ENCODE measurements at regions not wholly inside any gene's neighbourhood (a gene's known extent, or its start where the extent isn't known, plus 50 kb on each side); places are given as distances from the start of the nearest gene placed in this dataset.

DNA sequence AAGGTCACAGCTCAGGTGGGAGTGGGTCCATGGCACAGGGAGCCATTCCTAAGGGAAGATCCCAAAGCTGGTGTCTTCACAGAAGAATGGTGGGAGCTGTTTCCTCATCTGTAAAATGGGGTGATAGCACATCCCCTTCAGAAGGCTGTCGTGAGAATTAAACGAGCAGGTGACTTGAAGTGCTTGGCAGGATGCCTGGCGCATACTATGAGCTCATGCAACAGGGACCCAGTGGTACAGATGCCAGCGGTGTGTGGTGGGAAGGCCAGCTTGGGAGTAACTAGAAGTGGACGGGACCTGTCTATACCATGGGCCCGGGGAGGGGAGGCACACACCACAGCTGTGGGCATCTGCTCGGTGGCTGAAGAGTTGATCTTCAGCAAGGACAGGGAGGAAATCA, 189.3 kb upstream of the TNRC6C start:
- Histone ChIP-seq H3K4me3 (ENCODE audit: low read depth, low read length) (no peak overlapping the region), H3K36me3 (ENCODE audit: control insufficient read depth, insufficient read depth, low read length) (no peaks in the 10 kb centered on the region), H3K27me3 (ENCODE audit: control insufficient read depth, insufficient read depth, low read length) (peaks cover 6% of the 10 kb centered on the region)
- DNase-seq (ENCODE audit: low read depth), result no peak
- TF ChIP-seq, protein P1, sequence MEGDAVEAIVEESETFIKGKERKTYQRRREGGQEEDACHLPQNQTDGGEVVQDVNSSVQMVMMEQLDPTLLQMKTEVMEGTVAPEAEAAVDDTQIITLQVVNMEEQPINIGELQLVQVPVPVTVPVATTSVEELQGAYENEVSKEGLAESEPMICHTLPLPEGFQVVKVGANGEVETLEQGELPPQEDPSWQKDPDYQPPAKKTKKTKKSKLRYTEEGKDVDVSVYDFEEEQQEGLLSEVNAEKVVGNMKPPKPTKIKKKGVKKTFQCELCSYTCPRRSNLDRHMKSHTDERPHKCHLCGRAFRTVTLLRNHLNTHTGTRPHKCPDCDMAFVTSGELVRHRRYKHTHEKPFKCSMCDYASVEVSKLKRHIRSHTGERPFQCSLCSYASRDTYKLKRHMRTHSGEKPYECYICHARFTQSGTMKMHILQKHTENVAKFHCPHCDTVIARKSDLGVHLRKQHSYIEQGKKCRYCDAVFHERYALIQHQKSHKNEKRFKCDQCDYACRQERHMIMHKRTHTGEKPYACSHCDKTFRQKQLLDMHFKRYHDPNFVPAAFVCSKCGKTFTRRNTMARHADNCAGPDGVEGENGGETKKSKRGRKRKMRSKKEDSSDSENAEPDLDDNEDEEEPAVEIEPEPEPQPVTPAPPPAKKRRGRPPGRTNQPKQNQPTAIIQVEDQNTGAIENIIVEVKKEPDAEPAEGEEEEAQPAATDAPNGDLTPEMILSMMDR (IDR thresholded peaks at IDR 0.05; ENCODE audit: insufficient read depth, low read length, poor library complexity, severe bottlenecking), result no peak

DNA sequence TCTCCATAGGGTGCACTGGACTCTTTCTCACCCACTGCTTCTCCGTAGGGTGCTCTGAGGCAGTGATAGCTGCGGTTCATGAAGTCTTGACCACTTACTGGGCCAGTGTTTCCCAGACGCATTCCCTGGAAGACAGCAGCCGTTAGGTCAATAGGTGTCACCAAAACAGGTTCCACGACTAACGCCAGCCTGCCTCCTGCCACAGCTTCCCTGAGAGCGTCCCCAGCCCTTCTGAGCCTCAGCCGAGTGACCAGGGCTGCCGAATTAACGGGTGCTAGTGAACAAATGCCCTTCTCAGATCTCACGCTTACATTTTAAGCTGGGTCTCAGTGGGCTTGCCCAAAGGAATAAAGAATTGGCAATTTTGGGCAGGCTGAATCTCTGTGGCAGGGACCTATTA, 188.7 kb upstream of the TNRC6C start:
- TF ChIP-seq, protein P1 (IDR thresholded peaks at IDR 0.05; ENCODE audit: insufficient read depth, low read length, poor library complexity, severe bottlenecking), result no peak
- DNase-seq (ENCODE audit: low read depth), result no peak
- H3K27me3 ChIP-seq (ENCODE audit: control insufficient read depth, insufficient read depth, low read length), result peaks cover 6% of the 10 kb centered on the region
- no peak overlapping the region for H3K4me3 ChIP-seq (ENCODE audit: low read depth, low read length)
- H3K36me3 ChIP-seq (ENCODE audit: control insufficient read depth, insufficient read depth, low read length), result no peaks in the 10 kb centered on the region

DNA sequence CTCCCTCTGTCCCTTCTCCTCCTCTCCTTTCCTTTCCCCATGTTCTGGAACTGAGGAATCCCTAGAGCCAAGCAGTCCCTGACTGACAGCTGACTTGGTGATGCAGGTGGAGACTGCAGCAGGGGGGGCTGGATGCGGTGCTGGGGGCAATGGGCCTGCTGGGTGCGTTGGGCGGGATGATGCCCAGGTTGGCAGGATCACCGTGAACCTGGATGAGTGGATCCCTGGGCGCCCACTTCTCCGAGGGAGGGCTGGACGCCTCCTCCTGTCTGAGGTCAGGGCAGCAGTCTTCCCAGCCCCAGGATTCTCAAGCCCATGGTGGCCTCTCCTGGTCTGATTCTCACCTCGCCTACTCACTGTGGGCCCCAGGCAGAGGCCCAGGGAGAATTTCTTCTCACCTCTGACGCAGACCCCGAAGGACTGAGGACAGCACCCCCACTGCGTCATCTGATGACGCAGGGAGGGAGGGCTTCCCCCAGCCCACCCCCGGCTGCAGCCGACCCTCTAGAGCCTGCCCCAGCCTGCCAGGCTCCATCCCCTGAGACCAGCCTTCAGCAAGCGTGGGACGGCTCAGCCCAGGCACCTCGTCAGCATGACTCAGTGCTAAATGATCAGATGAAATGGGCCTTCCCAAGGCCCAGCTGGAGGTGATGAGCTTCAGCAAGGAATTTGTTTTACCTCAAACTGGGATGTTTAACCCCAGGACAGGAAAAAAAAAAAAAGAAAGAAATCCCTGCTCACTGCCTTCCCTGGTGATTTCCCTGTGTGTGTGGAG, 188.0 kb upstream of the TNRC6C start:
- DNase-seq (ENCODE audit: low read depth), result no peak
- Histone ChIP-seq H3K27me3 (ENCODE audit: control insufficient read depth, insufficient read depth, low read length) (peaks cover 6% of the 10 kb centered on the region), H3K4me3 (ENCODE audit: low read depth, low read length) (no peak overlapping the region), H3K36me3 (ENCODE audit: control insufficient read depth, insufficient read depth, low read length) (no peaks in the 10 kb centered on the region)
- TF ChIP-seq, protein P1 (IDR thresholded peaks at IDR 0.05; ENCODE audit: insufficient read depth, low read length, poor library complexity, severe bottlenecking), result no peak

DNA sequence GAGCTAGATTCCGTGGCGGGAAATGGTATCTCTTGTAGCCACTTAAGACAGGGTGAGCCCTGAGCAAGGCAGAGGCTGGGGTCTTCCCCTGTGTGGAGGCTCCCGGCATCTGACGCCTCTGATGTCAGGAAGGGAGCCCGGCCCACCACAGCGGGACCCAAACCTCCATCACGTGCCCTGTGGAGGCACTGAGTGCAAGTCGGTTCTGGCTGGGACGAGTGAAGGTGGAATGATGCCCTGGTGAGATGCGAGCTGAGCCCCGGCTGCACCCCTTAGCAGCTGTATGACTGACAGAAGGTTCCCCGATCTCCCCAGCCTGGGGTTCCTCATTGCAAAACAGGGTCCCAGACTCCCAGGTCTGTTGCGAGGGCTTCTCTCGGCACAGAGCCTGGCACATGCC, 187.4 kb upstream of the TNRC6C start:
- TF ChIP-seq, protein P1 (IDR thresholded peaks at IDR 0.05; ENCODE audit: insufficient read depth, low read length, poor library complexity, severe bottlenecking), result no peak
- no peak overlapping the region for H3K4me3 ChIP-seq (ENCODE audit: low read depth, low read length)
- peaks cover 6% of the 10 kb centered on the region for H3K27me3 ChIP-seq (ENCODE audit: control insufficient read depth, insufficient read depth, low read length)
- H3K36me3 ChIP-seq (ENCODE audit: control insufficient read depth, insufficient read depth, low read length), result no peaks in the 10 kb centered on the region
- no peak for DNase-seq (ENCODE audit: low read depth)

DNA sequence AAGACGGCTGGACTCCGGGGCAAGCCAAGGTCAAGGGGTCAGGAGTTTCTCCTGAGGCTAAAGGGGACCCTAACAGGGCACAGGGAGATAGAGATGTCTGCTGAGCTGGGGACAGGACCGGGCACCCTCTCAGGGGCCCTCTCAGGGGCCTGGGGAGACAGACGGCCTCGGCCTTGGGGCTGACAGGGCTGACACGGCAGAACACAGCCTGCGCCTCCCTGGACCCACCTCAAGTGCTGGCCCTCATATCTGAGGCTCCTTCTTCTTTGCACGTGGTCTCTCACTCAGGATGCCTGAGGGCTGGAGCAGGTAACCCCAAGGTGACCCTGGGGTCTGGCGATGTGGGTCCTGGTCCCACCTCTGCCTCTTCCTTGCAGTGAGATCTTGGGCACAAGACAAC, 186.9 kb upstream of the TNRC6C start:
- DNase-seq (ENCODE audit: low read depth), result no peak
- H3K27me3 ChIP-seq (ENCODE audit: control insufficient read depth, insufficient read depth, low read length), result peaks cover 6% of the 10 kb centered on the region
- TF ChIP-seq, protein P1 (IDR thresholded peaks at IDR 0.05; ENCODE audit: insufficient read depth, low read length, poor library complexity, severe bottlenecking), result no peak
- H3K4me3 ChIP-seq (ENCODE audit: low read depth, low read length), result no peak overlapping the region
- no peaks in the 10 kb centered on the region for H3K36me3 ChIP-seq (ENCODE audit: control insufficient read depth, insufficient read depth, low read length)

DNA sequence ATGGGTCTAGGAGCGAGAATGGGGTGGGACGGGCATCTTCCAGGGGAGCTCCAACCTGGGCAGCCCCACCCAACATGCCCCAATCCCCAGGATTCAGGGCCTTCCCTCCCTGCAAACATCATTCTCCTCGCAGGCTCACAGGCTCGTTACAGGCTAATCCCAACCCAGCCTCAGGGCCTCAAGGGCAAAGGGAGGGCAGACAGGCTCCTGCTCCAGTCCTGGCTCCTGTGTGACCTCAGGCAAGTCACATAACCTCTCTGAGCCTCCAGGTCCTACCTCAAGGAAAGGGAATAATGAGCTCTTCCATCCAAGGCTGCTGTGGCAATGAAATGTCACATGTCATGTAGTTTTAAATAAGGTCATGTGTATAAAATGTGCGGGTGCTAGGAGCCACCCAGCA, 186.5 kb upstream of the TNRC6C start:
- peaks cover 6% of the 10 kb centered on the region for H3K27me3 ChIP-seq (ENCODE audit: control insufficient read depth, insufficient read depth, low read length)
- DNase-seq (ENCODE audit: low read depth), result no peak
- no peaks in the 10 kb centered on the region for H3K36me3 ChIP-seq (ENCODE audit: control insufficient read depth, insufficient read depth, low read length)
- no peak overlapping the region for H3K4me3 ChIP-seq (ENCODE audit: low read depth, low read length)
- TF ChIP-seq, protein P1 (IDR thresholded peaks at IDR 0.05; ENCODE audit: insufficient read depth, low read length, poor library complexity, severe bottlenecking), result no peak
